ENCODE measurements at regions not wholly inside any gene's neighbourhood (a gene's known extent, or its start where the extent isn't known, plus 50 kb on each side); places are given as distances from the start of the nearest gene placed in this dataset.

- H3K4me1 Mint-ChIP-seq, result no peaks in the 10 kb centered on the region
- no peaks in the 10 kb centered on the region for H3K9me3 Mint-ChIP-seq
- H3K4me3 Mint-ChIP-seq, result no peak overlapping the region
- H3K36me3 Mint-ChIP-seq, result no peaks in the 10 kb centered on the region
- H3K27ac Mint-ChIP-seq, result no peak overlapping the region
- H3K27me3 Mint-ChIP-seq, result no peaks in the 10 kb centered on the region
Observed at GRCh38 chr12:85519163-85519562, 239.1 kb downstream of the ALX1 start.

GRCh38 chr12:85523197-85523596, 243.2 kb downstream of the ALX1 start:
- H3K36me3 Mint-ChIP-seq, result no peaks in the 10 kb centered on the region
- H3K27ac Mint-ChIP-seq, result no peak overlapping the region
- H3K27me3 Mint-ChIP-seq, result no peaks in the 10 kb centered on the region
- no peak overlapping the region for H3K4me3 Mint-ChIP-seq
- no peaks in the 10 kb centered on the region for H3K4me1 Mint-ChIP-seq
- H3K9me3 Mint-ChIP-seq, result no peaks in the 10 kb centered on the region

GRCh38 chr12:85527192-85527591, 247.2 kb downstream of the ALX1 start:
- Mint-ChIP-seq H3K4me1 (no peaks in the 10 kb centered on the region), H3K4me3 (no peak overlapping the region), H3K36me3 (no peaks in the 10 kb centered on the region), H3K27ac (no peak overlapping the region), H3K9me3 (no peaks in the 10 kb centered on the region), H3K27me3 (no peaks in the 10 kb centered on the region)

- Mint-ChIP-seq H3K27ac (no peak overlapping the region), H3K9me3 (peaks cover 5% of the 10 kb centered on the region), H3K4me3 (no peak overlapping the region), H3K4me1 (no peaks in the 10 kb centered on the region), H3K36me3 (no peaks in the 10 kb centered on the region), H3K27me3 (no peaks in the 10 kb centered on the region)
Observed at GRCh38 chr12:85529896-85530295, 249.9 kb downstream of the ALX1 start.

- Mint-ChIP-seq H3K9me3 (peaks cover 5% of the 10 kb centered on the region), H3K4me1 (no peaks in the 10 kb centered on the region), H3K36me3 (no peaks in the 10 kb centered on the region), H3K4me3 (no peak overlapping the region), H3K27ac (no peak overlapping the region), H3K27me3 (no peaks in the 10 kb centered on the region)
Observed at GRCh38 chr12:85530456-85530855, 250.4 kb downstream of the ALX1 start.

- no peaks in the 10 kb centered on the region for H3K4me1 Mint-ChIP-seq
- no peaks in the 10 kb centered on the region for H3K27me3 Mint-ChIP-seq
- no peak overlapping the region for H3K4me3 Mint-ChIP-seq
- peaks cover 5% of the 10 kb centered on the region for H3K9me3 Mint-ChIP-seq
- no peaks in the 10 kb centered on the region for H3K36me3 Mint-ChIP-seq
- H3K27ac Mint-ChIP-seq, result no peak overlapping the region
Observed at GRCh38 chr12:85531341-85531740, 251.3 kb downstream of the ALX1 start.

GRCh38 chr12:85549640-85550039, 269.6 kb downstream of the ALX1 start:
- Mint-ChIP-seq H3K4me1 (no peaks in the 10 kb centered on the region), H3K4me3 (no peak overlapping the region)

GRCh38 chr12:85550924-85551323, 270.9 kb downstream of the ALX1 start:
- Mint-ChIP-seq H3K4me1 (no peaks in the 10 kb centered on the region), H3K27ac (peak overlapping the region; percentile 36), H3K36me3 (no peaks in the 10 kb centered on the region), H3K27me3 (no peaks in the 10 kb centered on the region), H3K4me3 (no peak overlapping the region), H3K9me3 (no peaks in the 10 kb centered on the region)

More at GRCh38 chr12:85549640-85550039, 269.6 kb downstream of the ALX1 start:
- H3K27ac Mint-ChIP-seq, result no peak overlapping the region
- no peaks in the 10 kb centered on the region for H3K36me3 Mint-ChIP-seq
- no peaks in the 10 kb centered on the region for H3K27me3 Mint-ChIP-seq
- no peaks in the 10 kb centered on the region for H3K9me3 Mint-ChIP-seq

- Mint-ChIP-seq H3K27ac (no peak overlapping the region), H3K4me3 (no peak overlapping the region), H3K36me3 (no peaks in the 10 kb centered on the region), H3K4me1 (no peaks in the 10 kb centered on the region), H3K9me3 (no peaks in the 10 kb centered on the region), H3K27me3 (no peaks in the 10 kb centered on the region)
Observed at GRCh38 chr12:85552461-85552860, 272.4 kb downstream of the ALX1 start.

GRCh38 chr12:85557850-85558249, 277.8 kb downstream of the ALX1 start:
- no peak overlapping the region for H3K4me3 Mint-ChIP-seq
- H3K27me3 Mint-ChIP-seq, result no peaks in the 10 kb centered on the region

GRCh38 chr12:85558684-85559083, 277.5 kb downstream of the RASSF9 start:
- H3K4me1 Mint-ChIP-seq, result no peaks in the 10 kb centered on the region
- H3K36me3 Mint-ChIP-seq, result no peaks in the 10 kb centered on the region
- H3K9me3 Mint-ChIP-seq, result no peaks in the 10 kb centered on the region
- H3K27me3 Mint-ChIP-seq, result no peaks in the 10 kb centered on the region
- H3K4me3 Mint-ChIP-seq, result no peak overlapping the region
- no peak overlapping the region for H3K27ac Mint-ChIP-seq

More at GRCh38 chr12:85557850-85558249, 277.8 kb downstream of the ALX1 start:
- no peak overlapping the region for H3K27ac Mint-ChIP-seq
- no peaks in the 10 kb centered on the region for H3K36me3 Mint-ChIP-seq
- no peaks in the 10 kb centered on the region for H3K4me1 Mint-ChIP-seq
- no peaks in the 10 kb centered on the region for H3K9me3 Mint-ChIP-seq

- no peaks in the 10 kb centered on the region for H3K36me3 Mint-ChIP-seq
- no peaks in the 10 kb centered on the region for H3K4me1 Mint-ChIP-seq
- H3K27ac Mint-ChIP-seq, result no peak overlapping the region
- no peak overlapping the region for H3K4me3 Mint-ChIP-seq
- H3K9me3 Mint-ChIP-seq, result no peaks in the 10 kb centered on the region
- H3K27me3 Mint-ChIP-seq, result no peaks in the 10 kb centered on the region
Observed at GRCh38 chr12:85559127-85559526, 277.1 kb downstream of the RASSF9 start.

GRCh38 chr12:85559536-85559935, 276.7 kb downstream of the RASSF9 start:
- H3K4me3 Mint-ChIP-seq, result no peak overlapping the region
- H3K27ac Mint-ChIP-seq, result no peak overlapping the region
- H3K27me3 Mint-ChIP-seq, result no peaks in the 10 kb centered on the region
- H3K9me3 Mint-ChIP-seq, result no peaks in the 10 kb centered on the region
- no peaks in the 10 kb centered on the region for H3K36me3 Mint-ChIP-seq
- H3K4me1 Mint-ChIP-seq, result no peaks in the 10 kb centered on the region

GRCh38 chr12:85562765-85563164, 273.4 kb downstream of the RASSF9 start:
- H3K27ac Mint-ChIP-seq, result no peak overlapping the region
- no peaks in the 10 kb centered on the region for H3K36me3 Mint-ChIP-seq
- no peaks in the 10 kb centered on the region for H3K9me3 Mint-ChIP-seq
- H3K4me1 Mint-ChIP-seq, result no peaks in the 10 kb centered on the region
- H3K27me3 Mint-ChIP-seq, result no peaks in the 10 kb centered on the region
- no peak overlapping the region for H3K4me3 Mint-ChIP-seq

GRCh38 chr12:85564786-85565185, 271.4 kb downstream of the RASSF9 start:
- H3K27me3 Mint-ChIP-seq, result no peaks in the 10 kb centered on the region

GRCh38 chr12:85568395-85569103, 267.7 kb downstream of the RASSF9 start:
- H3K9me3 Mint-ChIP-seq, result no peaks in the 10 kb centered on the region
- H3K27ac Mint-ChIP-seq, result no peak overlapping the region
- no peak overlapping the region for H3K4me3 Mint-ChIP-seq
- no peaks in the 10 kb centered on the region for H3K4me1 Mint-ChIP-seq
- no peaks in the 10 kb centered on the region for H3K27me3 Mint-ChIP-seq
- no peaks in the 10 kb centered on the region for H3K36me3 Mint-ChIP-seq

More at GRCh38 chr12:85564786-85565185, 271.4 kb downstream of the RASSF9 start:
- H3K4me1 Mint-ChIP-seq, result no peaks in the 10 kb centered on the region
- H3K9me3 Mint-ChIP-seq, result no peaks in the 10 kb centered on the region
- H3K36me3 Mint-ChIP-seq, result no peaks in the 10 kb centered on the region
- no peak overlapping the region for H3K4me3 Mint-ChIP-seq
- no peak overlapping the region for H3K27ac Mint-ChIP-seq

- Mint-ChIP-seq H3K4me1 (no peaks in the 10 kb centered on the region), H3K36me3 (no peaks in the 10 kb centered on the region), H3K4me3 (no peak overlapping the region), H3K27ac (no peak overlapping the region), H3K27me3 (no peaks in the 10 kb centered on the region), H3K9me3 (no peaks in the 10 kb centered on the region)
Observed at GRCh38 chr12:85569261-85569660, 266.9 kb downstream of the RASSF9 start.

Measured in activated naive CD4-positive, alpha-beta T cell treated with anti-CD3 and anti-CD28 coated beads, Interleukin-2, amount 50 U/mL, for 24 hours (primary cell).